Suprapubic skin (tissue), 3 donors: ENCODE measurements at regions not wholly inside any gene's neighbourhood (a gene's known extent, or its start where the extent isn't known, plus 50 kb on each side); places are given as distances from the start of the nearest gene placed in this dataset.

Experiments
- CTCF ChIP-seq, 2 donors: fragments of 200-600 bp in 1 of 2; fragments of 450-650 bp in 1 of 2; sonication (generic) in 1 of 2; IDR thresholded peaks; one replicate each; pipeline ENCODE4 v1.5.1; 2016 to 2019; ENCODE audit warnings: antibody characterized with exemption in 2 of 2, mild to moderate bottlenecking in 1 of 2, moderate library complexity in 1 of 2
- EP300 ChIP-seq: sonication (generic); formaldehyde crosslinking; IDR thresholded peaks from one replicate; pipeline ENCODE4 v1.6.1; 2017; ENCODE audit warnings: antibody characterized with exemption
- POLR2A ChIP-seq, 2 donors: fragments of 450-650 bp; IDR thresholded peaks; one replicate each; pipeline ENCODE4 v1.6.1; 2017; ENCODE audit warnings: antibody characterized with exemption in 2 of 2, mild to moderate bottlenecking in 2 of 2, moderate library complexity in 2 of 2

DNA sequence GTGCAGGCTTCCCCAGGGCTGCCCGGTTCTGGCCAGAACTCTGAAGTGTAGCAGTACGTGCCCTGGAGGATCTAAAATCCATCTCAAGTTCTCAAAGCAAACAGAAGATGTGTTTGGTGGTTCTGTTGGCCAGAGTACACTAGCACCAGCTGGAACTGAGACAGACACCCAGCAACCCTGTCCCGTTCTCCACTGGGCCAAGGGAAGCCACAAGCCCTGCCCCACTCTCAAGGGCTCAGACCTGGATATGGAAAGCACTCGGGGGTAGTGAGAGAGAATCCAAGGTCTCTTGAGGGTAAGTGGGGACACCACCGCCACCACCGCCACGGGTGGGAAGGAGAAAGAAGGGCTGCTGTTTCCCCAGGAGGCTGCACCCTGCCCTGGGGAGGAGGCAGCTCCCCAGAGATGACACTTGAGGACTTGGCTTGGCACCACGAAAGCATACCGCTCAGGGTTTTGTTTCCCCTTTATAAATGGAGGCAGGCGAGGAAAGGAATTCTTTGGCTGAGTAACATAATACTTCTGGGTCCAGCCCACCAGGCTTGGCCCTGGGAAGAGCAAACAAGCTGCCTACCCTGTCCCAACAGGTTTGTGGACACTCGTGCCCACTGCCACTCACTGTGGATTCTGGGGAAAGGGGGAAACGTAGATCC lies 56.1 kb upstream of the POU2AF1 start:
- TF ChIP-seq EP300 (no peak), POLR2A (IDR thresholded peaks at IDR 0.05) (no peak), CTCF (IDR thresholded peaks at IDR 0.05) (no peak)
